T47D (cell line): ENCODE measurements at regions not wholly inside any gene's neighbourhood (a gene's known extent, or its start where the extent isn't known, plus 50 kb on each side); places are given as distances from the start of the nearest gene placed in this dataset.

Experiments
- DNase-seq, 2 experiments: peaks; one replicate each; pipeline versions ENCODE4 v3.0.0 to v3.0.0-alpha.2; 2011 to 2012; ENCODE audit warnings: low read depth in 1 of 2, low spot score in 1 of 2
- JUND ChIP-seq: IDR thresholded peaks from 2 replicates; pipeline ENCODE4 v1.6.1; 2012; ENCODE audit warnings: low read depth
- in situ Hi-C: cut with HindIII; loops from 2 replicates; pipeline ENCODE4 v1.10.0; 2016; ENCODE audit warnings: low sequenced_read_pairs, low pct_unique_long_range_greater_than_20kb

- no peak for TF ChIP-seq JUND
- DNase-seq = peak; percentile 1 to 66
- in situ Hi-C loops = no loop called here
These were observed 2118.6 kb upstream of the C9orf72 start for GRCh38 chr9:29691758-29692407.

GRCh38 chr9:29697011-29697410 lies 2123.7 kb upstream of the C9orf72 start:
- TF ChIP-seq JUND = no peak
- no peak for DNase-seq
- in situ Hi-C loops = no loop called here

- no peak for DNase-seq
- TF ChIP-seq JUND = no peak
- in situ Hi-C loops = no loop called here
These were observed 2128.3 kb upstream of the C9orf72 start for GRCh38 chr9:29701559-29701958.

- in situ Hi-C loops = no loop called here
- no peak for TF ChIP-seq JUND
- no peak for DNase-seq
These were observed 2128.7 kb upstream of the C9orf72 start for GRCh38 chr9:29701971-29702370.

- no peak for DNase-seq
- TF ChIP-seq JUND = no peak
- in situ Hi-C loops = no loop called here
These were observed 2141.6 kb upstream of the C9orf72 start for GRCh38 chr9:29714860-29715259.

- TF ChIP-seq JUND = no peak
- no peak for DNase-seq
- in situ Hi-C loops = no loop called here
These were observed 2144.3 kb upstream of the C9orf72 start for GRCh38 chr9:29717631-29718030.

GRCh38 chr9:29730163-29730562 lies 2156.9 kb upstream of the C9orf72 start:
- in situ Hi-C loops = no loop called here
- no peak for TF ChIP-seq JUND
- no peak for DNase-seq

GRCh38 chr9:29740518-29740917 lies 2167.2 kb upstream of the C9orf72 start:
- no peak for DNase-seq
- no peak for TF ChIP-seq JUND
- in situ Hi-C loops = no loop called here

- DNase-seq = no peak
- in situ Hi-C loops = no loop called here
- no peak for TF ChIP-seq JUND
These were observed 2167.9 kb upstream of the C9orf72 start for GRCh38 chr9:29741169-29741568.

GRCh38 chr9:29750062-29750461 lies 2176.8 kb upstream of the C9orf72 start:
- in situ Hi-C loops = no loop called here

GRCh38 chr9:29751226-29751625 lies 2177.9 kb upstream of the C9orf72 start:
- TF ChIP-seq JUND = no peak
- DNase-seq = no peak
- in situ Hi-C loops = no loop called here

More at GRCh38 chr9:29750062-29750461, 2176.8 kb upstream of the C9orf72 start:
- TF ChIP-seq JUND = no peak
- DNase-seq = no peak

- in situ Hi-C loops = no loop called here
- no peak for DNase-seq
- TF ChIP-seq JUND = no peak
These were observed 2180.4 kb upstream of the C9orf72 start for GRCh38 chr9:29753638-29754037.

- no peak for DNase-seq
- in situ Hi-C loops = no loop called here
- no peak for TF ChIP-seq JUND
These were observed 2195.7 kb upstream of the C9orf72 start for GRCh38 chr9:29769019-29769418.

- in situ Hi-C loops = no loop called here
- no peak for DNase-seq
- TF ChIP-seq JUND = no peak
These were observed 2200.4 kb upstream of the C9orf72 start for GRCh38 chr9:29773676-29774075.
